H1 (cell line): ENCODE measurements at regions not wholly inside any gene's neighbourhood (a gene's known extent, or its start where the extent isn't known, plus 50 kb on each side); places are given as distances from the start of the nearest gene placed in this dataset.

ENCODE experiments used
- CTCF ChIA-PET: fragments of 300-600 bp; sonication (Branson Sonifier 250); formaldehyde crosslinking; loops from one replicate; lab custom pipeline; 2021; ENCODE audit not compliant: partially characterized antibody; lab: Charles Lee
- POLR2A ChIA-PET: fragments of 300-600 bp; sonication (Branson Sonifier 250); formaldehyde crosslinking; loops from one replicate; lab custom pipeline; 2021; ENCODE audit warnings: inconsistent platforms; ENCODE audit not compliant: partially characterized antibody; lab: Charles Lee
- DNase-seq, 2 experiments: peaks; one replicate each; pipeline versions ENCODE4 v3.0.0 to v3.0.0-alpha.2; 2010 to 2022; ENCODE audit warnings: low spot score in 2 of 2, low read depth in 1 of 2, mixed read lengths in 1 of 2
- FAIRE-seq: peaks from 2 replicates; lab custom pipeline; 2011; peaks lifted over from hg19 to GRCh38; lab: Jason Lieb, UNC
- H2AFZ ChIP-seq: 2 replicates; pipeline ENCODE4 v1.8.1; 2012; ENCODE audit warnings: low read length, inconsistent platforms
- H2AK5ac ChIP-seq: 2 replicates; pipeline ENCODE4 v1.6.1; 2013; ENCODE audit warnings: low read depth, low read length
- H2BK120ac ChIP-seq: replicated peaks from 2 replicates; pipeline ENCODE3; 2013; ENCODE audit warnings: low read depth, low read length, inconsistent platforms
- H2BK12ac ChIP-seq: 2 replicates; pipeline ENCODE4 v1.6.1; 2013; ENCODE audit warnings: low read depth, low read length
- H2BK15ac ChIP-seq: 2 replicates; pipeline ENCODE4 v1.6.1; 2013; ENCODE audit warnings: low read length
- H2BK20ac ChIP-seq: 2 replicates; pipeline ENCODE4 v1.6.1; 2013; ENCODE audit warnings: low read length
- H2BK5ac ChIP-seq: 2 replicates; pipeline ENCODE4 v1.6.1; 2013; ENCODE audit warnings: low read depth, low read length
- H3K14ac ChIP-seq: 2 replicates; pipeline ENCODE4 v1.6.1; 2013; ENCODE audit warnings: inconsistent platforms; ENCODE audit not compliant: insufficient read length
- H3K18ac ChIP-seq: 2 replicates; pipeline ENCODE4 v1.6.1; 2013; ENCODE audit warnings: low read length; ENCODE audit errors: extremely low read depth
- H3K23ac ChIP-seq: 2 replicates; pipeline ENCODE4 v1.6.1; 2013; ENCODE audit warnings: inconsistent platforms; ENCODE audit not compliant: insufficient read length
- H3K23me2 ChIP-seq: 2 replicates; pipeline ENCODE4 v1.6.1; 2013; ENCODE audit warnings: low read depth, low read length
- H3K27ac ChIP-seq: 2 replicates; pipeline ENCODE4 v1.6.1; 2011; ENCODE audit warnings: low read depth, low read length, inconsistent platforms
- H3K27me3 ChIP-seq, 4 experiments: replicated peaks in 1 of 4; 1 replicate in 1 of 4; 2 replicates in 3 of 4; pipeline versions ENCODE4 v1.6.1 to v1.8.1; 2011 to 2013; ENCODE audit warnings: low read length in 3 of 4, mild to moderate bottlenecking in 3 of 4, inconsistent platforms in 2 of 4, mixed read lengths in 2 of 4, moderate library complexity in 1 of 4; ENCODE audit not compliant: control insufficient read depth in 3 of 4, insufficient read depth in 3 of 4; ENCODE audit errors: extremely low read depth in 1 of 4
- H3K36me3 ChIP-seq, 4 experiments: 2 replicates each; pipeline versions ENCODE4 v1.6.1 to v1.8.1; 2011 to 2013; ENCODE audit warnings: mild to moderate bottlenecking in 4 of 4, low read length in 3 of 4, moderate library complexity in 2 of 4, control low read depth in 1 of 4, inconsistent platforms in 1 of 4; ENCODE audit not compliant: insufficient read depth in 4 of 4, control insufficient read depth in 2 of 4
- H3K4ac ChIP-seq: replicated peaks from 2 replicates; pipeline ENCODE3; 2013; ENCODE audit warnings: low read length, low read depth, mixed read lengths, inconsistent platforms; ENCODE audit not compliant: insufficient read length
- H3K4me1 ChIP-seq, 4 experiments: replicated peaks in 1 of 4; 1 replicate in 1 of 4; 2 replicates in 3 of 4; pipeline versions ENCODE4 v1.6.1 to v1.8.1; 2011 to 2013; ENCODE audit warnings: low read length in 3 of 4, inconsistent platforms in 2 of 4, mixed read lengths in 1 of 4; ENCODE audit not compliant: insufficient read depth in 4 of 4, control insufficient read depth in 3 of 4
- H3K4me2 ChIP-seq, 2 experiments: 2 replicates each; pipeline versions ENCODE4 v1.6.1 to v1.8.1; 2011 to 2013; ENCODE audit warnings: low read depth in 2 of 2, low read length in 2 of 2, control low read depth in 1 of 2, inconsistent platforms in 1 of 2, mild to moderate bottlenecking in 1 of 2; ENCODE audit not compliant: insufficient read depth in 1 of 2
- H3K4me3 ChIP-seq, 4 experiments: fragments of 200-600, 300-600 bp in 1 of 4; sonication (generic), shearing (Covaris generic), sonication (Bioruptor Twin) in 1 of 4; 2 replicates each; pipeline versions ENCODE4 v1.5.1 to v1.8.1; 2011 to 2016; ENCODE audit warnings: low read length in 4 of 4, low read depth in 3 of 4, control low read depth in 2 of 4, inconsistent platforms in 2 of 4, mild to moderate bottlenecking in 2 of 4, mixed read lengths in 1 of 4, moderate library complexity in 1 of 4; ENCODE audit not compliant: insufficient read depth in 2 of 4; ENCODE audit errors: extremely low read depth in 1 of 4
- H3K56ac ChIP-seq: replicated peaks from 2 replicates; pipeline ENCODE3; 2013; ENCODE audit warnings: low read depth, mild to moderate bottlenecking, mixed read lengths, low read length, inconsistent platforms; ENCODE audit not compliant: insufficient read length
- H3K79me1 ChIP-seq: 2 replicates; pipeline ENCODE4 v1.6.1; 2013; ENCODE audit warnings: low read depth, low read length, control low read depth
- H3K79me2 ChIP-seq, 2 experiments: 2 replicates each; pipeline versions ENCODE4 v1.6.1 to v1.8.1; 2012 to 2013; ENCODE audit warnings: low read length in 2 of 2, mild to moderate bottlenecking in 2 of 2, inconsistent platforms in 1 of 2; ENCODE audit not compliant: insufficient read depth in 2 of 2, control insufficient read depth in 1 of 2
- H3K9ac ChIP-seq, 4 experiments: replicated peaks in 1 of 4; 1 replicate in 1 of 4; 2 replicates in 3 of 4; pipeline versions ENCODE4 v1.6.1 to v1.8.1; 2011 to 2013; ENCODE audit warnings: low read depth in 3 of 4, low read length in 3 of 4, control low read depth in 2 of 4, mild to moderate bottlenecking in 2 of 4, moderate library complexity in 2 of 4, inconsistent platforms in 1 of 4; ENCODE audit errors: extremely low read depth in 1 of 4
- H3K9me3 ChIP-seq, 2 experiments: 2 replicates each; pipeline versions ENCODE4 v1.6.1 to v1.8.1; 2012 to 2013; ENCODE audit warnings: mild to moderate bottlenecking in 2 of 2, moderate library complexity in 2 of 2, control low read depth in 1 of 2, inconsistent platforms in 1 of 2, low read depth in 1 of 2, low read length in 1 of 2, mixed read lengths in 1 of 2; ENCODE audit not compliant: insufficient read depth in 2 of 2
- H4K20me1 ChIP-seq, 2 experiments: replicated peaks in 1 of 2; 2 replicates each; pipeline versions ENCODE3 to v1.8.1; 2011 to 2013; ENCODE audit warnings: inconsistent platforms in 2 of 2, low read length in 2 of 2, mild to moderate bottlenecking in 1 of 2; ENCODE audit not compliant: insufficient read depth in 2 of 2, control insufficient read depth in 1 of 2
- H4K5ac ChIP-seq: 2 replicates; pipeline ENCODE4 v1.6.1; 2013; ENCODE audit warnings: low read length, low read depth, mixed read lengths, inconsistent platforms; ENCODE audit not compliant: insufficient read length
- H4K8ac ChIP-seq: 2 replicates; pipeline ENCODE4 v1.8.0; 2013; ENCODE audit warnings: mild to moderate bottlenecking, moderate library complexity, low read length, inconsistent platforms; ENCODE audit not compliant: insufficient read depth; ENCODE audit errors: extremely low read depth
- H4K91ac ChIP-seq: replicated peaks from 2 replicates; pipeline ENCODE3; 2013; ENCODE audit warnings: low read length, mixed read lengths, inconsistent platforms; ENCODE audit not compliant: insufficient read length
- EP300 ChIP-seq, 2 experiments: IDR thresholded peaks; 1 replicate in 1 of 2; 2 replicates in 1 of 2; pipeline ENCODE4 v1.6.1; 2011 to 2012; ENCODE audit warnings: low read depth in 2 of 2, low read length in 2 of 2, mild to moderate bottlenecking in 2 of 2, borderline replicate concordance in 1 of 2, inconsistent platforms in 1 of 2, moderate library complexity in 1 of 2
- KDM5A ChIP-seq: fragments of 200-600 bp; IDR thresholded peaks from 2 replicates; pipeline ENCODE4 v1.7.1; 2012; ENCODE audit warnings: mild to moderate bottlenecking, low read length, inconsistent platforms, mixed read lengths
- PHF8 ChIP-seq: fragments of 200-600 bp; sonication (generic); conservative IDR thresholded peaks from 2 replicates; pipeline ENCODE4 v1.7.1; 2012; ENCODE audit warnings: low read depth, mild to moderate bottlenecking, inconsistent platforms, low read length, moderate library complexity
- POU5F1 ChIP-seq: IDR thresholded peaks from 2 replicates; pipeline ENCODE4 v1.6.1; 2011; ENCODE audit warnings: low read depth, mild to moderate bottlenecking, low read length, moderate library complexity
- RNF2 ChIP-seq: fragments of 200-900, 300-1000 bp; sonication (generic); IDR thresholded peaks from 2 replicates; pipeline ENCODE4 v1.7.1; 2016; ENCODE audit warnings: borderline replicate concordance, low read depth, mild to moderate bottlenecking, antibody characterized with exemption, low read length; ENCODE audit not compliant: poor library complexity, severe bottlenecking; ENCODE audit errors: missing control alignments
- SIN3A ChIP-seq, 2 experiments: IDR thresholded peaks in 1 of 2; conservative IDR thresholded peaks in 1 of 2; 2 replicates each; pipeline ENCODE4 v1.6.1; 2011 to 2012; ENCODE audit warnings: low read length in 2 of 2, improper control_type of control experiment in 1 of 2, low read depth in 1 of 2, mild to moderate bottlenecking in 1 of 2
- SP2 ChIP-seq: IDR thresholded peaks from 2 replicates; pipeline ENCODE4 v1.6.1; 2012; ENCODE audit warnings: mild to moderate bottlenecking, low read length, inconsistent platforms
- SUZ12 ChIP-seq: fragments of 200-600 bp; sonication (generic); IDR thresholded peaks from 2 replicates; pipeline ENCODE4 v1.6.1; 2012; ENCODE audit warnings: mild to moderate bottlenecking, inconsistent platforms, low read length, moderate library complexity, mixed read lengths
- YY1 ChIP-seq: IDR thresholded peaks from 2 replicates; pipeline ENCODE4 v1.6.1; 2011; ENCODE audit warnings: low read depth, mild to moderate bottlenecking, low read length
- WGBS, 2 experiments: shearing (Covaris generic) in 1 of 2; methylation state at CpG; one replicate each; pipeline versions ENCODE4 v1.1.6 to v1.1.7; 2013 to 2015; ENCODE audit warnings: low lambda C conversion rate in 2 of 2, mixed read lengths in 2 of 2, inconsistent platforms in 1 of 2, low coverage in 1 of 2, missing lambda C conversion rate in 1 of 2; ENCODE audit not compliant: insufficient replicate concordance in 2 of 2, insufficient coverage in 1 of 2, insufficient read length in 1 of 2; ENCODE audit errors: extremely low coverage in 1 of 2, missing lambda C conversion rate in 1 of 2; 5-methylcytosine and 5-hydroxymethylcytosine counted together
- TF ChIP-seq, protein P1 (sequence below): IDR thresholded peaks from 2 replicates; pipeline ENCODE4 v1.6.1; 2012; ENCODE audit warnings: inconsistent platforms
- TF ChIP-seq, protein P2 (sequence below): IDR thresholded peaks from 2 replicates; pipeline ENCODE4 v1.6.1; 2012; ENCODE audit warnings: inconsistent platforms

DNA sequence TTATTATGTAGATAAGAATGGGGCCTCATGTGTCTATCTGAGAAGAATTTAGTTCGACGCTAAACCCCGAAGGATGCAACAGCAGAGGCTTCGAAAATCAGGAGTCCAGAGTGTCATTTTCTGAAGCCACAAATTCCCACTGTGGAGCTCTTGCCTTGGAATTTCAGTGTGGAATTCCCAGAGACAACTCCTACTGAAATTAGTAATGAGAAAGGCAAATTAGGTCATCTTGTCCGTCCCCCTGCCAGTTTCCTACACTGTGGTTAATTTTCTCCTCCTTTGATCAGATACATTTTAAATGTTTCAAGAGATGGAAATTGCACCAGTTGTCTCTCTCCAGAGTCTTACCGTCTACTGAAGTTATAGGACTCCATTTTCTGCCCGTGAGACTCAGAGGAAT is 633.6 kb downstream of the BNC2 start:
- no peaks in the 10 kb centered on the region for H3K4me1 ChIP-seq
- H3K18ac ChIP-seq, result no peak overlapping the region
- no peaks in the 10 kb centered on the region for H3K36me3 ChIP-seq
- no peak overlapping the region for H2BK120ac ChIP-seq
- CTCF ChIA-PET, result no interaction called here
- H4K20me1 ChIP-seq, result no peaks in the 10 kb centered on the region
- H2BK12ac ChIP-seq, result no peak overlapping the region
- H3K27me3 ChIP-seq, result no peaks in the 10 kb centered on the region; a peak in 1 of 7 replicates
- no peak overlapping the region for H3K4me2 ChIP-seq
- H3K79me1 ChIP-seq, result no peaks in the 10 kb centered on the region
- no peaks in the 10 kb centered on the region for H3K79me2 ChIP-seq
- H3K4me3 ChIP-seq, result no peak overlapping the region
- POLR2A ChIA-PET, result no interaction called here
- no peak overlapping the region for H3K14ac ChIP-seq
- no peak for FAIRE-seq
- no peaks in the 10 kb centered on the region for H3K23me2 ChIP-seq
- no peak overlapping the region for H2BK15ac ChIP-seq
- no peak overlapping the region for H2AFZ ChIP-seq
- no peak overlapping the region for H3K27ac ChIP-seq
- DNase-seq, result no peak
- no peak overlapping the region for H2AK5ac ChIP-seq
- no peak overlapping the region for H4K5ac ChIP-seq
- no peak overlapping the region for H3K23ac ChIP-seq
- no peak overlapping the region for H2BK20ac ChIP-seq
- no peaks in the 10 kb centered on the region for H3K9me3 ChIP-seq
- no peak overlapping the region for H2BK5ac ChIP-seq
- no peak overlapping the region for H3K4ac ChIP-seq
- WGBS, 2 experiments, result 94% methylated on average over 7 of the region's 7 CpGs; no CpG with 5 or more reads in 1 of the 2 experiments
- H4K8ac ChIP-seq, result no peak overlapping the region
- H3K56ac ChIP-seq, result no peak overlapping the region
- H4K91ac ChIP-seq, result no peak overlapping the region
- H3K9ac ChIP-seq, result no peak overlapping the region
- TF ChIP-seq KDM5A, result no peak
- TF ChIP-seq PHF8, result no peak
- TF ChIP-seq, protein P1, sequence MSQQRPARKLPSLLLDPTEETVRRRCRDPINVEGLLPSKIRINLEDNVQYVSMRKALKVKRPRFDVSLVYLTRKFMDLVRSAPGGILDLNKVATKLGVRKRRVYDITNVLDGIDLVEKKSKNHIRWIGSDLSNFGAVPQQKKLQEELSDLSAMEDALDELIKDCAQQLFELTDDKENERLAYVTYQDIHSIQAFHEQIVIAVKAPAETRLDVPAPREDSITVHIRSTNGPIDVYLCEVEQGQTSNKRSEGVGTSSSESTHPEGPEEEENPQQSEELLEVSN, result no peak
- TF ChIP-seq EP300 (IDR thresholded peaks at IDR 0.05; ENCODE audit: borderline replicate concordance in 1 of 2, low read depth in 2 of 2, low read length in 2 of 2), result no peak
- no peak for TF ChIP-seq SIN3A (conservative IDR thresholded peaks at IDR 0.05 in 1 of 2, IDR thresholded peaks at IDR 0.05 in 1 of 2; ENCODE audit: low read depth in 1 of 2, low read length in 2 of 2)
- no peak for TF ChIP-seq RNF2
- TF ChIP-seq SUZ12, result no peak
- TF ChIP-seq SP2, result no peak
- no peak for TF ChIP-seq YY1
- no peak for TF ChIP-seq POU5F1
- TF ChIP-seq, protein P2, sequence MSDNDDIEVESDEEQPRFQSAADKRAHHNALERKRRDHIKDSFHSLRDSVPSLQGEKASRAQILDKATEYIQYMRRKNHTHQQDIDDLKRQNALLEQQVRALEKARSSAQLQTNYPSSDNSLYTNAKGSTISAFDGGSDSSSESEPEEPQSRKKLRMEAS, result no peak
